ENCODE measurements at regions not wholly inside any gene's neighbourhood (a gene's known extent, or its start where the extent isn't known, plus 50 kb on each side); places are given as distances from the start of the nearest gene placed in this dataset.

- no peak overlapping the region for H3K4me2 ChIP-seq (replicated peaks; ENCODE audit: extremely low read depth, low read length, poor library complexity, severe bottlenecking)
- no peaks in the 10 kb centered on the region for H3K27me3 ChIP-seq (ENCODE audit: control insufficient read depth in 2 of 2, insufficient read depth in 2 of 2, low read length in 2 of 2)
- no peak overlapping the region for H3K9ac ChIP-seq (ENCODE audit: insufficient read depth, low read length, poor library complexity, severe bottlenecking)
- H3K4me1 ChIP-seq (ENCODE audit: control insufficient read depth in 1 of 2, insufficient read depth in 2 of 2, low read length in 2 of 2): no peaks in the 10 kb centered on the region
- H3K27ac Mint-ChIP-seq: no peak overlapping the region
- H4K20me1 ChIP-seq (ENCODE audit: insufficient read depth, low read length): no peaks in the 10 kb centered on the region
- no peak overlapping the region for H3K27ac ChIP-seq (ENCODE audit: low read depth in 1 of 2, low read length in 2 of 2)
- no peak overlapping the region for H3K4me3 ChIP-seq (replicated peaks in 1 of 3; ENCODE audit: low read depth in 2 of 3, low read length in 3 of 3)
- no peak overlapping the region for H2AFZ ChIP-seq (ENCODE audit: insufficient read depth, low read depth, low read length, poor library complexity, severe bottlenecking)
- H3K9me3 Mint-ChIP-seq: peaks cover 0 to 2% (median 0%) of the 10 kb centered on the region in 7 donors
- H3K79me2 ChIP-seq (ENCODE audit: insufficient read depth, low read length): no peaks in the 10 kb centered on the region
- intact Hi-C loops (cut with micrococcal nuclease): no loop called here
- H3K4me1 Mint-ChIP-seq: peaks cover 4% of the 10 kb centered on the region
- no peaks in the 10 kb centered on the region for H3K27me3 Mint-ChIP-seq (ENCODE audit: low read depth in 3 of 3)
- no peaks in the 10 kb centered on the region for H3K9me3 ChIP-seq (replicated peaks in 1 of 2; ENCODE audit: control insufficient read depth in 1 of 2, insufficient read depth in 1 of 2, low read length in 2 of 2)
- TF ChIP-seq CTCF (IDR thresholded peaks at IDR 0.05): no peak
- H3K36me3 ChIP-seq (replicated peaks in 1 of 2; ENCODE audit: control insufficient read depth in 1 of 2, insufficient read depth in 2 of 2, low read length in 2 of 2): no peaks in the 10 kb centered on the region
- no peak overlapping the region for H3K4me3 Mint-ChIP-seq
- no peaks in the 10 kb centered on the region for H3K36me3 Mint-ChIP-seq
- no peak for DNase-seq
These were observed 260.7 kb upstream of the MAN1A1 start for GRCh38 chr6:119610265-119610664.

- H3K4me1 ChIP-seq (ENCODE audit: control insufficient read depth in 1 of 2, insufficient read depth in 2 of 2, low read length in 2 of 2): no peaks in the 10 kb centered on the region
- no peak overlapping the region for H3K9ac ChIP-seq (ENCODE audit: insufficient read depth, low read length, poor library complexity, severe bottlenecking)
- Mint-ChIP-seq H3K27ac (no peak overlapping the region), H3K9me3 (peaks cover 0 to 2% (median 0%) of the 10 kb centered on the region in 7 donors), H3K36me3 (no peaks in the 10 kb centered on the region), H3K27me3 (ENCODE audit: low read depth in 3 of 3) (no peaks in the 10 kb centered on the region), H3K4me1 (peaks cover 4% of the 10 kb centered on the region), H3K4me3 (no peak overlapping the region)
- no peak overlapping the region for H3K4me2 ChIP-seq (replicated peaks; ENCODE audit: extremely low read depth, low read length, poor library complexity, severe bottlenecking)
- H3K4me3 ChIP-seq (replicated peaks in 1 of 3; ENCODE audit: low read depth in 2 of 3, low read length in 3 of 3): no peak overlapping the region
- no peak overlapping the region for H3K27ac ChIP-seq (ENCODE audit: low read depth in 1 of 2, low read length in 2 of 2)
- H2AFZ ChIP-seq (ENCODE audit: insufficient read depth, low read depth, low read length, poor library complexity, severe bottlenecking): no peak overlapping the region
- no peaks in the 10 kb centered on the region for H3K36me3 ChIP-seq (replicated peaks in 1 of 2; ENCODE audit: control insufficient read depth in 1 of 2, insufficient read depth in 2 of 2, low read length in 2 of 2)
- no peaks in the 10 kb centered on the region for H4K20me1 ChIP-seq (ENCODE audit: insufficient read depth, low read length)
- DNase-seq: no peak
- no peaks in the 10 kb centered on the region for H3K79me2 ChIP-seq (ENCODE audit: insufficient read depth, low read length)
- H3K9me3 ChIP-seq (replicated peaks in 1 of 2; ENCODE audit: control insufficient read depth in 1 of 2, insufficient read depth in 1 of 2, low read length in 2 of 2): no peaks in the 10 kb centered on the region
- no peak for TF ChIP-seq CTCF (IDR thresholded peaks at IDR 0.05)
- intact Hi-C loops (cut with micrococcal nuclease): no loop called here
- no peaks in the 10 kb centered on the region for H3K27me3 ChIP-seq (ENCODE audit: control insufficient read depth in 2 of 2, insufficient read depth in 2 of 2, low read length in 2 of 2)
- WGBS (ENCODE audit: insufficient coverage): 0% methylated on average over 1 of the region's 1 CpG
These were observed 260.3 kb upstream of the MAN1A1 start for GRCh38 chr6:119609865-119610264.
